ENCODE measurements at regions not wholly inside any gene's neighbourhood (a gene's known extent, or its start where the extent isn't known, plus 50 kb on each side); places are given as distances from the start of the nearest gene placed in this dataset.
"Not testable (repeated sequence)": the region's sequence is repeated elsewhere in the genome, so short reads cannot be mapped to it uniquely, and the experiment has no call there.

DNA sequence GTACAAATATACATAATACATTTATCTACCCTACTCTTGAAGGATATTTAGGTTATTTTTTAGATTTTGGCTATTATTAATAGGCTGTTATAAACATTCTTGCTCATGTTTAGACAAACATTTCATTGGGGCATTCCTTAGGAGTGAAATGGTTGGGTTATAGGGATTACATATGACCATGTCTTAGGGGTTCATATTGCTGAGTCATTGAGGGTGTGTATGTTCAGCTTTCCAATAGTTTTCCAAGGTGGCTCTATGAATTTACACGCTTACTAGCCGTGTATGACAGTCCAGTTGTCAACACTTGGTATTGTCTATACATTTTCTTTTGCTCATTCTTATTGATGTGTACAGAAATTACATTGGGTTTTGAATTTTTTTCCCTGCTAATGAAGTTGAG lies 125.8 kb downstream of the OXSM start:
- ChIA-PET POLR2A (no interaction called here), CTCF (no interaction called here)
- Mint-ChIP-seq H3K36me3 (ENCODE audit: insufficient read depth, unreplicated experiment) (no peaks in the 10 kb centered on the region), H3K4me3 (ENCODE audit: unreplicated experiment) (no peak overlapping the region), H3K4me1 (ENCODE audit: low read depth, unreplicated experiment) (no peaks in the 10 kb centered on the region), H3K27ac (ENCODE audit: unreplicated experiment) (no peak overlapping the region), H3K9me3 (ENCODE audit: unreplicated experiment) (no peaks in the 10 kb centered on the region), H3K27me3 (ENCODE audit: insufficient read depth, unreplicated experiment) (no peaks in the 10 kb centered on the region)
- intact Hi-C loops (cut with micrococcal nuclease; ENCODE audit: unreplicated experiment): no loop called here
- Histone ChIP-seq H3K4me3 (ENCODE audit: low read depth, low read length) (no peak overlapping the region), H3K27me3 (replicated peaks; ENCODE audit: control insufficient read depth, insufficient read depth, low read length) (no peaks in the 10 kb centered on the region), H3K9me3 (no peaks in the 10 kb centered on the region), H3K36me3 (ENCODE audit: control insufficient read depth, insufficient read depth, low read length) (no peaks in the 10 kb centered on the region), H3K4me1 (no peaks in the 10 kb centered on the region)
- BruUV-seq (replicated peaks): no TSS peak
- TF ChIP-seq, protein P1, sequence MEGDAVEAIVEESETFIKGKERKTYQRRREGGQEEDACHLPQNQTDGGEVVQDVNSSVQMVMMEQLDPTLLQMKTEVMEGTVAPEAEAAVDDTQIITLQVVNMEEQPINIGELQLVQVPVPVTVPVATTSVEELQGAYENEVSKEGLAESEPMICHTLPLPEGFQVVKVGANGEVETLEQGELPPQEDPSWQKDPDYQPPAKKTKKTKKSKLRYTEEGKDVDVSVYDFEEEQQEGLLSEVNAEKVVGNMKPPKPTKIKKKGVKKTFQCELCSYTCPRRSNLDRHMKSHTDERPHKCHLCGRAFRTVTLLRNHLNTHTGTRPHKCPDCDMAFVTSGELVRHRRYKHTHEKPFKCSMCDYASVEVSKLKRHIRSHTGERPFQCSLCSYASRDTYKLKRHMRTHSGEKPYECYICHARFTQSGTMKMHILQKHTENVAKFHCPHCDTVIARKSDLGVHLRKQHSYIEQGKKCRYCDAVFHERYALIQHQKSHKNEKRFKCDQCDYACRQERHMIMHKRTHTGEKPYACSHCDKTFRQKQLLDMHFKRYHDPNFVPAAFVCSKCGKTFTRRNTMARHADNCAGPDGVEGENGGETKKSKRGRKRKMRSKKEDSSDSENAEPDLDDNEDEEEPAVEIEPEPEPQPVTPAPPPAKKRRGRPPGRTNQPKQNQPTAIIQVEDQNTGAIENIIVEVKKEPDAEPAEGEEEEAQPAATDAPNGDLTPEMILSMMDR (IDR thresholded peaks at IDR 0.05; ENCODE audit: insufficient read depth in 1 of 2, low read depth in 1 of 2, low read length in 1 of 2, severe bottlenecking in 1 of 2, unreplicated experiment in 1 of 2): no peak
- DNase-seq: no peak

DNA sequence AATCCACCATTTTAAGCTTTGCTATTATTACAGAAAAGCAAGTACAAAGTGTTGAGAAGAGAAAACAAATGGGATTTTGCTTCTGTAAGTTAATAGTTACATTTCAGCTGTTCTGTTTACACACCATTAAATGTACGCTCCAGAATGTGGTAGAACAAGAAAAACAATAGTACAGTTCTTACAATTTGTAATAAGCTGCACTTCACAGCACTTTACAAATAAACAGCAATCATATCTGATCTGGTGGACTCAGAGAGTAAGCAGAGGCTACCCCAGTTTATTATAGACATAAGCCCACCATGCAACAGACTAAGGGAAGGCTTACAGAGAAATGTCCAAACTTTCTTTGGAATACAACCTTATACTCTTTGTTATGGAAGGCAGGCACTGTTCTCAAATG lies 126.4 kb downstream of the OXSM start:
- TF ChIP-seq, protein P1 (IDR thresholded peaks at IDR 0.05; ENCODE audit: insufficient read depth in 1 of 2, low read depth in 1 of 2, low read length in 1 of 2, severe bottlenecking in 1 of 2, unreplicated experiment in 1 of 2): no peak
- ChIA-PET POLR2A (no interaction called here), CTCF (no interaction called here)
- intact Hi-C loops (cut with micrococcal nuclease; ENCODE audit: unreplicated experiment): no loop called here
- Histone ChIP-seq H3K36me3 (ENCODE audit: control insufficient read depth, insufficient read depth, low read length) (no peaks in the 10 kb centered on the region), H3K9me3 (no peaks in the 10 kb centered on the region), H3K27me3 (replicated peaks; ENCODE audit: control insufficient read depth, insufficient read depth, low read length) (no peaks in the 10 kb centered on the region), H3K4me1 (no peaks in the 10 kb centered on the region), H3K4me3 (ENCODE audit: low read depth, low read length) (no peak overlapping the region)
- no peaks in the 10 kb centered on the region for H3K9me3 Mint-ChIP-seq (ENCODE audit: unreplicated experiment)
- no peak overlapping the region for H3K4me3 Mint-ChIP-seq (ENCODE audit: unreplicated experiment)
- H3K27me3 Mint-ChIP-seq (ENCODE audit: insufficient read depth, unreplicated experiment): peaks cover under 1% of the 10 kb centered on the region
- BruUV-seq (replicated peaks): no TSS peak
- DNase-seq: no peak
- H3K36me3 Mint-ChIP-seq (ENCODE audit: insufficient read depth, unreplicated experiment): no peaks in the 10 kb centered on the region
- no peak overlapping the region for H3K27ac Mint-ChIP-seq (ENCODE audit: unreplicated experiment)
- no peaks in the 10 kb centered on the region for H3K4me1 Mint-ChIP-seq (ENCODE audit: low read depth, unreplicated experiment)

DNA sequence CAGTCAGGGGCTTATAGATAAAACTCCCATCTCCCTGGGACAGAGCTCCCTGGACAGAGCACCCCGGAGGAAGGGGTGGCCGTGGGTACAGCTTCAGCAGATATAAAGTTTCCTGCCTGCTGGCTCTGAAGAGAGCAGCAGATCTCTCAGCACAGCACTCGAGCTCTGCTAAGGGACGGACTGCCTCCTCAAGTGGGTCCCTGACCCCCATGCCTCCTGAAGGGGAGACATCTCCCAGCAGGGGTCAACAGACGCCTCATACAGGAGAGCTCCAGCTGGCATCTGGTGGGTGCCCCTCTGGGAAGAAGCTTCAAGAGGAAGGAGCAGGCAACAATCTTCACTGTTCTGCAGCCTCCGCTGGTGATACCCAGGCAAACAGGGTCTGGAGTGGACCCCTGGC lies 142.1 kb downstream of the OXSM start:
- H3K36me3 ChIP-seq (ENCODE audit: control insufficient read depth, insufficient read depth, low read length); H3K4me1 ChIP-seq; H3K27me3 ChIP-seq (replicated peaks; ENCODE audit: control insufficient read depth, insufficient read depth, low read length); intact Hi-C loops (cut with micrococcal nuclease; ENCODE audit: unreplicated experiment); H3K4me3 ChIP-seq (ENCODE audit: low read depth, low read length); H3K9me3 Mint-ChIP-seq (ENCODE audit: unreplicated experiment); CTCF ChIA-PET; DNase-seq; POLR2A ChIA-PET; H3K27ac Mint-ChIP-seq (ENCODE audit: unreplicated experiment); H3K4me3 Mint-ChIP-seq (ENCODE audit: unreplicated experiment); H3K9me3 ChIP-seq; H3K4me1 Mint-ChIP-seq (ENCODE audit: low read depth, unreplicated experiment); BruUV-seq (replicated peaks); H3K36me3 Mint-ChIP-seq (ENCODE audit: insufficient read depth, unreplicated experiment): not testable (repeated sequence)
- peaks cover 12% of the 10 kb centered on the region for H3K27me3 Mint-ChIP-seq (ENCODE audit: insufficient read depth, unreplicated experiment)

Data from Caco-2 (cell line).